GM23338 (cell line): ENCODE measurements at regions not wholly inside any gene's neighbourhood (a gene's known extent, or its start where the extent isn't known, plus 50 kb on each side); places are given as distances from the start of the nearest gene placed in this dataset.

Experiments used
- CREB1 ChIP-seq: fragments of 250-450 bp; sonication (Bioruptor Pico); IDR thresholded peaks from 2 replicates; pipeline ENCODE4 v1.5.0; 2020; ENCODE audit warnings: low read depth, mild to moderate bottlenecking, moderate library complexity
- CTCF ChIP-seq, 2 experiments: fragments of 200-600 bp in 1 of 2; sonication (generic) in 1 of 2; conservative IDR thresholded peaks; 2 replicates each; pipeline versions ENCODE4 v1.5.1 to v1.6.1; 2016 to 2017; ENCODE audit warnings: antibody characterized with exemption in 2 of 2, low read depth in 2 of 2, mild to moderate bottlenecking in 2 of 2, moderate library complexity in 1 of 2
- EZH2 ChIP-seq: fragments of 200-600 bp; sonication (generic); IDR thresholded peaks from one replicate; pipeline ENCODE4 v1.8.0; 2017; ENCODE audit warnings: antibody characterized with exemption, mild to moderate bottlenecking, low read depth; ENCODE audit not compliant: unreplicated experiment
- EZH2phosphoT487 ChIP-seq: fragments of 200-600 bp; sonication (generic); IDR thresholded peaks from one replicate; pipeline ENCODE4 v1.8.1; 2018; ENCODE audit warnings: antibody characterized with exemption; ENCODE audit not compliant: unreplicated experiment
- JUNB ChIP-seq: IDR thresholded peaks from one replicate; pipeline ENCODE4 v1.6.1; 2016; ENCODE audit warnings: antibody characterized with exemption; ENCODE audit not compliant: unreplicated experiment
- NANOG ChIP-seq: IDR thresholded peaks from 2 replicates; pipeline ENCODE4 v1.6.1; 2016; ENCODE audit warnings: antibody characterized with exemption, borderline replicate concordance
- POLR2AphosphoS5 ChIP-seq: IDR thresholded peaks from 2 replicates; pipeline ENCODE4 v1.6.1; 2016; ENCODE audit warnings: antibody characterized with exemption, low read depth
- STAT1 ChIP-seq: IDR thresholded peaks from one replicate; pipeline ENCODE4 v1.6.1; 2016; ENCODE audit warnings: antibody characterized with exemption; ENCODE audit not compliant: unreplicated experiment
- ZNF114 ChIP-seq: fragments of 250-450 bp; sonication (Bioruptor Pico); IDR thresholded peaks from 2 replicates; pipeline ENCODE4 v1.5.0; 2020; ENCODE audit warnings: mild to moderate bottlenecking, moderate library complexity
- ZNF331 ChIP-seq: fragments of 250-450 bp; sonication (Bioruptor Pico); IDR thresholded peaks from 2 replicates; pipeline ENCODE4 v1.5.0; 2020; ENCODE audit warnings: low read depth, mild to moderate bottlenecking, moderate library complexity
- TF ChIP-seq, protein P1 (sequence below): IDR thresholded peaks from 2 replicates; pipeline ENCODE4 v1.6.1; 2016; ENCODE audit warnings: antibody characterized with exemption
- TF ChIP-seq, protein P2 (sequence below): IDR thresholded peaks from one replicate; pipeline ENCODE4 v1.6.1; 2018; ENCODE audit warnings: antibody characterized with exemption; ENCODE audit not compliant: unreplicated experiment

DNA sequence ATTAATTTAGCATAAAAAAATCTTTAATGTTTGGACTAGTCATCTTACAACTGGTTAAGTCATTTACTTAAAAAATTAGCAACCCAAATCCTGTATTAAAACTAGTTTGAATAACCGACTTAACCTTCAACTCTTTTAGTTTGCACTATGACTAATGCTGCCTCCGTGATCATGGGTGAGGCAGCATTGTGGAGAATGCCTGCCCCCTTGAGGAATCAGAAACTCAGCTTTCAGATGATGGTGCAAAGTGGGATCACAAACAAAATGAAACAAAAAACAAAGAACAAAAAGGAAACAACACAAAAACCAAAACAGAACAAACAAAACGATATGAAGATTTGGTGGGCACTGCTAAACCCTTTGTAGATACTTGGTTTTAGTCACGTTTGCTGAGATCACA, 127.0 kb upstream of the PALM2AKAP2 start:
- TF ChIP-seq CREB1: no peak
- no peak for TF ChIP-seq EZH2
- TF ChIP-seq POLR2AphosphoS5: no peak
- TF ChIP-seq CTCF (conservative IDR thresholded peaks at IDR 0.05; ENCODE audit: low read depth in 2 of 2): peak; percentile 59 to 83
- TF ChIP-seq, protein P1, sequence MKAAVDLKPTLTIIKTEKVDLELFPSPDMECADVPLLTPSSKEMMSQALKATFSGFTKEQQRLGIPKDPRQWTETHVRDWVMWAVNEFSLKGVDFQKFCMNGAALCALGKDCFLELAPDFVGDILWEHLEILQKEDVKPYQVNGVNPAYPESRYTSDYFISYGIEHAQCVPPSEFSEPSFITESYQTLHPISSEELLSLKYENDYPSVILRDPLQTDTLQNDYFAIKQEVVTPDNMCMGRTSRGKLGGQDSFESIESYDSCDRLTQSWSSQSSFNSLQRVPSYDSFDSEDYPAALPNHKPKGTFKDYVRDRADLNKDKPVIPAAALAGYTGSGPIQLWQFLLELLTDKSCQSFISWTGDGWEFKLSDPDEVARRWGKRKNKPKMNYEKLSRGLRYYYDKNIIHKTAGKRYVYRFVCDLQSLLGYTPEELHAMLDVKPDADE: no peak
- TF ChIP-seq EZH2phosphoT487: no peak
- TF ChIP-seq, protein P2, sequence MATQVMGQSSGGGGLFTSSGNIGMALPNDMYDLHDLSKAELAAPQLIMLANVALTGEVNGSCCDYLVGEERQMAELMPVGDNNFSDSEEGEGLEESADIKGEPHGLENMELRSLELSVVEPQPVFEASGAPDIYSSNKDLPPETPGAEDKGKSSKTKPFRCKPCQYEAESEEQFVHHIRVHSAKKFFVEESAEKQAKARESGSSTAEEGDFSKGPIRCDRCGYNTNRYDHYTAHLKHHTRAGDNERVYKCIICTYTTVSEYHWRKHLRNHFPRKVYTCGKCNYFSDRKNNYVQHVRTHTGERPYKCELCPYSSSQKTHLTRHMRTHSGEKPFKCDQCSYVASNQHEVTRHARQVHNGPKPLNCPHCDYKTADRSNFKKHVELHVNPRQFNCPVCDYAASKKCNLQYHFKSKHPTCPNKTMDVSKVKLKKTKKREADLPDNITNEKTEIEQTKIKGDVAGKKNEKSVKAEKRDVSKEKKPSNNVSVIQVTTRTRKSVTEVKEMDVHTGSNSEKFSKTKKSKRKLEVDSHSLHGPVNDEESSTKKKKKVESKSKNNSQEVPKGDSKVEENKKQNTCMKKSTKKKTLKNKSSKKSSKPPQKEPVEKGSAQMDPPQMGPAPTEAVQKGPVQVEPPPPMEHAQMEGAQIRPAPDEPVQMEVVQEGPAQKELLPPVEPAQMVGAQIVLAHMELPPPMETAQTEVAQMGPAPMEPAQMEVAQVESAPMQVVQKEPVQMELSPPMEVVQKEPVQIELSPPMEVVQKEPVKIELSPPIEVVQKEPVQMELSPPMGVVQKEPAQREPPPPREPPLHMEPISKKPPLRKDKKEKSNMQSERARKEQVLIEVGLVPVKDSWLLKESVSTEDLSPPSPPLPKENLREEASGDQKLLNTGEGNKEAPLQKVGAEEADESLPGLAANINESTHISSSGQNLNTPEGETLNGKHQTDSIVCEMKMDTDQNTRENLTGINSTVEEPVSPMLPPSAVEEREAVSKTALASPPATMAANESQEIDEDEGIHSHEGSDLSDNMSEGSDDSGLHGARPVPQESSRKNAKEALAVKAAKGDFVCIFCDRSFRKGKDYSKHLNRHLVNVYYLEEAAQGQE: no peak
- no peak for TF ChIP-seq JUNB
- TF ChIP-seq STAT1: no peak
- no peak for TF ChIP-seq NANOG
- TF ChIP-seq ZNF331 (CRISPR knock-in tag): no peak
- no peak for TF ChIP-seq ZNF114 (CRISPR knock-in tag)
